Neural cell (in vitro differentiated cells): ENCODE measurements at regions not wholly inside any gene's neighbourhood (a gene's known extent, or its start where the extent isn't known, plus 50 kb on each side); places are given as distances from the start of the nearest gene placed in this dataset.

Experiments
- EP300 ChIP-seq: fragments of 450-650 bp; conservative IDR thresholded peaks from 2 replicates; pipeline ENCODE4 v1.6.1; 2014; ENCODE audit warnings: antibody characterized with exemption, mild to moderate bottlenecking, moderate library complexity; ENCODE audit not compliant: poor library complexity, severe bottlenecking
- EZH2 ChIP-seq: fragments of 200-600, 300-800 bp; shearing (Covaris generic), sonication (generic); IDR thresholded peaks from 2 replicates; pipeline ENCODE4 v1.6.1; 2014; ENCODE audit warnings: antibody characterized with exemption, low read length, borderline replicate concordance, mild to moderate bottlenecking; ENCODE audit not compliant: insufficient read depth, poor library complexity, severe bottlenecking
- MXI1 ChIP-seq: fragments of 450-650 bp; conservative IDR thresholded peaks from 2 replicates; pipeline ENCODE4 v1.6.1; 2014; ENCODE audit warnings: antibody characterized with exemption, mild to moderate bottlenecking; ENCODE audit not compliant: poor library complexity, severe bottlenecking
- POLR2AphosphoS5 ChIP-seq: IDR thresholded peaks from 2 replicates; pipeline ENCODE4 v1.6.1; 2012
- RAD21 ChIP-seq: fragments of 450-650 bp; conservative IDR thresholded peaks from 2 replicates; pipeline ENCODE4 v1.6.1; 2014; ENCODE audit warnings: antibody characterized with exemption, mild to moderate bottlenecking, moderate library complexity
- SMC3 ChIP-seq: fragments of 450-650 bp; conservative IDR thresholded peaks from 2 replicates; pipeline ENCODE4 v1.6.1; 2014; ENCODE audit warnings: antibody characterized with exemption, mild to moderate bottlenecking, moderate library complexity; ENCODE audit not compliant: poor library complexity
- TAF1 ChIP-seq: IDR thresholded peaks from 2 replicates; pipeline ENCODE4 v1.6.1; 2012; ENCODE audit warnings: low read depth
- TF ChIP-seq, protein P1 (sequence below): fragments of 450-650 bp; IDR thresholded peaks from 2 replicates; pipeline ENCODE4 v1.5.1; 2014; ENCODE audit warnings: antibody characterized with exemption, mild to moderate bottlenecking, moderate library complexity; ENCODE audit not compliant: poor library complexity, severe bottlenecking
- TF ChIP-seq, protein P2 (sequence below): IDR thresholded peaks from 2 replicates; pipeline ENCODE4 v1.6.1; 2012; ENCODE audit warnings: borderline replicate concordance

DNA sequence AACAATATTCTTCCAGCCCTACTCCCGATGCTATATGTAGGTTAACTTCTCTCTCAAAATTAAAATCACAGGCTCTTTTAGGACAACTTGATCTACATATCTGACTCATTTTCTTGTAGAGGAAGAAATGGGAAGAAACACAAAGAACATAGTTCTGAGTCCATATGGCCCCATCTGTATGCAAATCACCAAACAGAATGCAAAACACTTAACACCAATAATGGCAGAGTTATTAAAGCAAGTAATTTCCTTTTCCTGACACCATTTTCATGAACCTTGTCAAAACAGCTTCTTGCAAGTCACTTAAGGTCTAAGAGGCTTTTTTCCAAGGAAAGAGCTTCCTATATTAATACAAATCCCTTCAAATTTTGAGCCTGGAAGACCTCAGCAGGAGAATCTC, 300.4 kb upstream of the CLEC14A start:
- TF ChIP-seq EP300 (peak; percentile 49), EZH2 (no peak), MXI1 (no peak), POLR2AphosphoS5 (peak; percentile 62), TAF1 (no peak), RAD21 (no peak), SMC3 (no peak)
- TF ChIP-seq, protein P1, sequence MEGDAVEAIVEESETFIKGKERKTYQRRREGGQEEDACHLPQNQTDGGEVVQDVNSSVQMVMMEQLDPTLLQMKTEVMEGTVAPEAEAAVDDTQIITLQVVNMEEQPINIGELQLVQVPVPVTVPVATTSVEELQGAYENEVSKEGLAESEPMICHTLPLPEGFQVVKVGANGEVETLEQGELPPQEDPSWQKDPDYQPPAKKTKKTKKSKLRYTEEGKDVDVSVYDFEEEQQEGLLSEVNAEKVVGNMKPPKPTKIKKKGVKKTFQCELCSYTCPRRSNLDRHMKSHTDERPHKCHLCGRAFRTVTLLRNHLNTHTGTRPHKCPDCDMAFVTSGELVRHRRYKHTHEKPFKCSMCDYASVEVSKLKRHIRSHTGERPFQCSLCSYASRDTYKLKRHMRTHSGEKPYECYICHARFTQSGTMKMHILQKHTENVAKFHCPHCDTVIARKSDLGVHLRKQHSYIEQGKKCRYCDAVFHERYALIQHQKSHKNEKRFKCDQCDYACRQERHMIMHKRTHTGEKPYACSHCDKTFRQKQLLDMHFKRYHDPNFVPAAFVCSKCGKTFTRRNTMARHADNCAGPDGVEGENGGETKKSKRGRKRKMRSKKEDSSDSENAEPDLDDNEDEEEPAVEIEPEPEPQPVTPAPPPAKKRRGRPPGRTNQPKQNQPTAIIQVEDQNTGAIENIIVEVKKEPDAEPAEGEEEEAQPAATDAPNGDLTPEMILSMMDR: no peak
- TF ChIP-seq, protein P2, sequence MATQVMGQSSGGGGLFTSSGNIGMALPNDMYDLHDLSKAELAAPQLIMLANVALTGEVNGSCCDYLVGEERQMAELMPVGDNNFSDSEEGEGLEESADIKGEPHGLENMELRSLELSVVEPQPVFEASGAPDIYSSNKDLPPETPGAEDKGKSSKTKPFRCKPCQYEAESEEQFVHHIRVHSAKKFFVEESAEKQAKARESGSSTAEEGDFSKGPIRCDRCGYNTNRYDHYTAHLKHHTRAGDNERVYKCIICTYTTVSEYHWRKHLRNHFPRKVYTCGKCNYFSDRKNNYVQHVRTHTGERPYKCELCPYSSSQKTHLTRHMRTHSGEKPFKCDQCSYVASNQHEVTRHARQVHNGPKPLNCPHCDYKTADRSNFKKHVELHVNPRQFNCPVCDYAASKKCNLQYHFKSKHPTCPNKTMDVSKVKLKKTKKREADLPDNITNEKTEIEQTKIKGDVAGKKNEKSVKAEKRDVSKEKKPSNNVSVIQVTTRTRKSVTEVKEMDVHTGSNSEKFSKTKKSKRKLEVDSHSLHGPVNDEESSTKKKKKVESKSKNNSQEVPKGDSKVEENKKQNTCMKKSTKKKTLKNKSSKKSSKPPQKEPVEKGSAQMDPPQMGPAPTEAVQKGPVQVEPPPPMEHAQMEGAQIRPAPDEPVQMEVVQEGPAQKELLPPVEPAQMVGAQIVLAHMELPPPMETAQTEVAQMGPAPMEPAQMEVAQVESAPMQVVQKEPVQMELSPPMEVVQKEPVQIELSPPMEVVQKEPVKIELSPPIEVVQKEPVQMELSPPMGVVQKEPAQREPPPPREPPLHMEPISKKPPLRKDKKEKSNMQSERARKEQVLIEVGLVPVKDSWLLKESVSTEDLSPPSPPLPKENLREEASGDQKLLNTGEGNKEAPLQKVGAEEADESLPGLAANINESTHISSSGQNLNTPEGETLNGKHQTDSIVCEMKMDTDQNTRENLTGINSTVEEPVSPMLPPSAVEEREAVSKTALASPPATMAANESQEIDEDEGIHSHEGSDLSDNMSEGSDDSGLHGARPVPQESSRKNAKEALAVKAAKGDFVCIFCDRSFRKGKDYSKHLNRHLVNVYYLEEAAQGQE: peak; percentile 93
